K562 (cell line): ENCODE measurements at regions not wholly inside any gene's neighbourhood (a gene's known extent, or its start where the extent isn't known, plus 50 kb on each side); places are given as distances from the start of the nearest gene placed in this dataset.

ENCODE experiments used
- ATAC-seq: fragments of 200-7000 bp; cut with Tn5 transposase; 3 replicates; pipeline ENCODE4 v1.9.1; 2020; ENCODE audit warnings: moderate library complexity
- BruUV-seq: library from RNA; stranded (reverse); fragments of 400-500 nt; replicated peaks from 2 replicates; lab custom pipeline; 2021; lab: Mats Ljungman, UMichigan
- CTCF ChIA-PET: fragments of 300-600 bp; formaldehyde crosslinking; extraction: SDS; loops from one replicate; lab custom pipeline; 2021; ENCODE audit warnings: low intra/inter-chr PET ratio; lab: Yijun Ruan, JAX
- POLR2A ChIA-PET: fragments of 300-600, 350-650 bp; sonication (Branson Sonifier 250); formaldehyde crosslinking; extraction: SDS; loops from one replicate; lab custom pipeline; 2021; ENCODE audit warnings: antibody characterized with exemption, inconsistent platforms; lab: Yijun Ruan, JAX
- DNase-seq, 4 experiments: peaks; one replicate each; pipeline versions ENCODE4 v3.0.0 to v3.0.0-alpha.2; 2011 to 2018; ENCODE audit warnings: low spot score in 3 of 4, mixed read lengths in 3 of 4; ENCODE audit errors: extremely low read depth in 1 of 4
- FAIRE-seq: peaks from 2 replicates; lab custom pipeline; 2011; peaks lifted over from hg19 to GRCh38; lab: Jason Lieb, UNC
- H2AFZ ChIP-seq: 2 replicates; pipeline ENCODE4 v1.6.0; 2011; ENCODE audit warnings: low read depth, low read length, control low read depth, inconsistent platforms
- H3K27ac ChIP-seq: fragments of 200-600 bp; 3 replicates; pipeline ENCODE4 v1.8.0; 2011; ENCODE audit warnings: low read depth, mild to moderate bottlenecking, control low read depth, inconsistent platforms, low read length, moderate library complexity, mixed read lengths; ENCODE audit errors: extremely low read depth
- H3K27me3 ChIP-seq, 2 experiments: fragments of 300-600 bp in 1 of 2; 2 replicates in 1 of 2; 3 replicates in 1 of 2; pipeline versions ENCODE4 v1.6.0 to v1.8.0; 2011; ENCODE audit warnings: inconsistent platforms in 2 of 2, low read length in 2 of 2, mild to moderate bottlenecking in 1 of 2, mixed read lengths in 1 of 2, moderate library complexity in 1 of 2; ENCODE audit not compliant: control insufficient read depth in 2 of 2, insufficient read depth in 2 of 2
- H3K36me3 ChIP-seq: fragments of 300-600 bp; 3 replicates; pipeline ENCODE4 v1.8.0; 2011; ENCODE audit warnings: mild to moderate bottlenecking, low read length, inconsistent platforms; ENCODE audit not compliant: control insufficient read depth, insufficient read depth
- H3K4me1 ChIP-seq, 2 experiments: fragments of 200-600 bp in 1 of 2; replicated peaks in 1 of 2; 2 replicates in 1 of 2; 3 replicates in 1 of 2; pipeline versions ENCODE4 v1.5.1 to v1.8.0; 2011; ENCODE audit warnings: inconsistent platforms in 2 of 2, low read length in 2 of 2, mild to moderate bottlenecking in 1 of 2, mixed read lengths in 1 of 2, moderate library complexity in 1 of 2; ENCODE audit not compliant: control insufficient read depth in 2 of 2, insufficient read depth in 2 of 2
- H3K4me2 ChIP-seq: 2 replicates; pipeline ENCODE4 v1.6.1; 2011; ENCODE audit warnings: low read length, control low read depth, inconsistent platforms, mixed read lengths; ENCODE audit not compliant: insufficient read depth
- H3K4me3 ChIP-seq: fragments of 200-600 bp; sonication (generic), shearing (Covaris generic); 2 replicates; pipeline ENCODE4 v1.5.1; 2016; ENCODE audit warnings: control low read depth, inconsistent platforms
- H3K79me2 ChIP-seq: fragments of 200-600 bp; 3 replicates; pipeline ENCODE4 v1.8.0; 2011; ENCODE audit warnings: low read length, inconsistent platforms; ENCODE audit not compliant: control insufficient read depth, insufficient read depth
- H3K9ac ChIP-seq, 2 experiments: 2 replicates each; pipeline versions ENCODE4 v1.6.0 to v1.6.1; 2011; ENCODE audit warnings: low read depth in 2 of 2, low read length in 2 of 2, control low read depth in 1 of 2, inconsistent platforms in 1 of 2, mild to moderate bottlenecking in 1 of 2, mixed read lengths in 1 of 2; ENCODE audit not compliant: insufficient read depth in 1 of 2
- H3K9me1 ChIP-seq: one replicate; pipeline ENCODE4 v1.6.0; 2011; ENCODE audit warnings: inconsistent platforms, mild to moderate bottlenecking, low read length, moderate library complexity; ENCODE audit not compliant: control insufficient read depth, insufficient read depth
- H3K9me3 ChIP-seq: replicated peaks from 2 replicates; pipeline ENCODE4 v1.5.1; 2011; ENCODE audit warnings: low read depth, low read length, inconsistent platforms; ENCODE audit not compliant: control insufficient read depth, insufficient read depth
- H4K20me1 ChIP-seq: replicated peaks from 2 replicates; pipeline ENCODE4 v1.6.1; 2011; ENCODE audit warnings: low read length, inconsistent platforms, mixed read lengths; ENCODE audit not compliant: control insufficient read depth, insufficient read depth
- DDX20 ChIP-seq: fragments of 450-650 bp; IDR thresholded peaks from 2 replicates; pipeline ENCODE4 v1.6.1; 2016; ENCODE audit warnings: missing genetic modification characterization, low read depth, mild to moderate bottlenecking, missing compliant biosample characterization, moderate library complexity
- GTF2E2 ChIP-seq: fragments of 200-800 bp; sonication (Bioruptor generic); IDR thresholded peaks from 2 replicates; pipeline ENCODE4 v1.6.1; 2016; ENCODE audit warnings: missing genetic modification characterization, missing compliant biosample characterization
- NONO ChIP-seq, 2 experiments: fragments of 200-400 bp in 1 of 2; fragments of 450-650 bp in 1 of 2; formaldehyde crosslinking in 1 of 2; IDR thresholded peaks; 2 replicates each; pipeline ENCODE4 v1.6.1; 2017; ENCODE audit warnings: low read depth in 2 of 2, mild to moderate bottlenecking in 2 of 2, moderate library complexity in 2 of 2, low read length in 1 of 2
- PCBP1 ChIP-seq: fragments of 200-400 bp; formaldehyde crosslinking; IDR thresholded peaks from 2 replicates; pipeline ENCODE4 v1.6.1; 2018; ENCODE audit warnings: mild to moderate bottlenecking, low read depth, low read length; ENCODE audit not compliant: poor library complexity, severe bottlenecking
- ZNF316 ChIP-seq: fragments of 450-650 bp; IDR thresholded peaks from 2 replicates; pipeline ENCODE4 v1.6.1; 2016
- WGBS: fragments of 100-300 bp; shearing (Covaris generic); methylation state at CpG from one replicate; pipeline ENCODE4 v1.1.6; 2016; ENCODE audit warnings: low coverage, mixed read lengths; ENCODE audit not compliant: insufficient coverage; ENCODE audit errors: missing lambda C conversion rate; 5-methylcytosine and 5-hydroxymethylcytosine counted together
- in situ Hi-C: fragments of 300-500 bp; cut with MboI; formaldehyde crosslinking; loops from 4 replicates; pipeline ENCODE4 v1.15.0; 2018; ENCODE audit warnings: inconsistent platforms, mixed read lengths
- intact Hi-C: fragments of 100-400 bp; cut with micrococcal nuclease; formaldehyde crosslinking; loops from 2 replicates; pipeline ENCODE4 v1.14.2; 2022

DNA sequence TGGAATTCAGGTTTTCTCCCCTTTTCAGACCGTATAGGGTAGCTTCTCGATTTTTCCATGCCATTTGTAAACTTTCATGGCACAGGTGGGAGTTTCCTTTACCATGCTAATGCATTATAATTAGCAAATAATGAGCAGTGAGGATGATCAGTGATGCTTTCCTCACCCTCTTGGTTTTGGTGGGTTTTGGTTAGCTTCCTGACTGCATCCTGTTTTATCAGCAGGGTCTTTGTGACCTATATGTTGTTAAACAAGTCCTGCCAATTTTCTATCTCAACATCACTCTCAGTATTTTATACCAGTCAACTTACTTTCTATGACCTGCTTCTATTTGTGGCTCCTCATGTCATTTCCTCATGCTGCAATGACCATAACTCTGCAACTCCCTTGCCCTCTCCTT is 1345.1 kb downstream of the NCAM2 start:
- ChIA-PET CTCF (no interaction called here), POLR2A (no interaction called here)
- Histone ChIP-seq H3K9ac (no peak overlapping the region), H3K4me3 (no peak overlapping the region), H3K79me2 (no peaks in the 10 kb centered on the region), H3K27me3 (no peaks in the 10 kb centered on the region), H3K9me3 (no peaks in the 10 kb centered on the region), H3K4me1 (no peaks in the 10 kb centered on the region), H3K36me3 (no peaks in the 10 kb centered on the region), H3K4me2 (no peak overlapping the region), H2AFZ (no peak overlapping the region), H4K20me1 (no peaks in the 10 kb centered on the region), H3K27ac (no peak overlapping the region), H3K9me1 (no peaks in the 10 kb centered on the region)
- no TSS peak for BruUV-seq
- in situ Hi-C loops (no loop called here), intact Hi-C loops (no loop called here)
- 35% methylated on average over 2 of the region's 2 CpGs for WGBS
- FAIRE-seq (no peak), DNase-seq (no peak), ATAC-seq (no peak)
- TF ChIP-seq GTF2E2, result no peak
- no peak for TF ChIP-seq PCBP1

DNA sequence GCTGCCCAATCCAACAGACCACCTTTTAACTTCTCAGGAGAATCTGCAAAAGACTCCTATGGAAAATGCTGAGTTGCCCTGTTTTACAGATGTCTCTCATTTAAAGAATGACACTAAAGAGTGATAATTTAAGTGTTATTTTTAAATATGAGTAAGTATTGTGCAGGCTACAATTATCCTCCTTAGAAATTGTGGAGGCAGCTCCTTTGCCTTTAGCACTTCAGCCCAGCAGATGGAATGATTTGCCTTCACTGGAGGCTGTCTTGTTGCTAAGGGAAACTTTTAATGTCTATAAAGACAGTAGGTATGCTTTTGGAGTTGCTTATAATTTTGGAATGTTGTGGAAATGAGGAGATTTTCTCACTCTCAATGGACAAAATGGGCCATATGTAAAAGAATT is 1345.5 kb downstream of the NCAM2 start:
- no peak for ATAC-seq
- CTCF ChIA-PET, result no interaction called here
- POLR2A ChIA-PET, result no interaction called here
- Histone ChIP-seq H3K27ac (no peak overlapping the region), H3K27me3 (no peaks in the 10 kb centered on the region), H3K4me3 (no peak overlapping the region), H2AFZ (no peak overlapping the region), H3K4me2 (no peak overlapping the region), H3K9ac (no peak overlapping the region), H3K79me2 (no peaks in the 10 kb centered on the region), H4K20me1 (no peaks in the 10 kb centered on the region), H3K4me1 (no peaks in the 10 kb centered on the region), H3K9me1 (no peaks in the 10 kb centered on the region), H3K36me3 (no peaks in the 10 kb centered on the region), H3K9me3 (no peaks in the 10 kb centered on the region)
- no peak for DNase-seq
- no TSS peak for BruUV-seq
- FAIRE-seq, result no peak
- intact Hi-C loops, result no loop called here
- peak; percentile 13; the same call in 1 of the 2 replicates for TF ChIP-seq ZNF316
- TF ChIP-seq DDX20 (tag), result no peak
- no peak for TF ChIP-seq NONO (IDR thresholded peaks at IDR 0.05; ENCODE audit: low read depth in 2 of 2, low read length in 1 of 2)
- in situ Hi-C loops, result no loop called here
